ENCODE measurements at regions not wholly inside any gene's neighbourhood (a gene's known extent, or its start where the extent isn't known, plus 50 kb on each side); places are given as distances from the start of the nearest gene placed in this dataset.

DNA sequence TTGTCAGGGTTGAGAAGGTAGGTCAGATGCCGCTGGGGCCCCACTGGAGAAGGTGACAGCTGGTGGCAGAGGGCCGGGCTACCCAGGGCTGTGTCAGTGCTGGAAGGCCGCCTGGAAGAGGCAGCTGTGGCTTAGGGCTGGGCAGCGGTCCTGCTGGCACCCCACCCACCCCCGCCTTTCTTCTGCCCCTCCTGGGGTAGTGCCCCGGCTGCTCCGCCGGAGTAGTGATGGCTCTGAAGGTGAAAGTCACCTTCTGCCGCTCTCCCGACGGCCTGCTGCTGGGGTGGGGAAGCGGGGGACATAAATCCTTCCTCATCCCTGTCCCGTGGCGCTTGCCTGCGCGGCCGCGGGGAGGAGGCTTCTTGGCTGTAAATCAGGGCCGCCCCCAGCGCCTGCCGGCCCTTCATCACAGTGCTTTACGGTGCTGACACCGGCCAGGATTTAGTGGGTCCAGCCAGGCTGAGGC lies 332.2 kb downstream of the DYSF start:
- Histone ChIP-seq H3K4me2 (no peak overlapping the region), H3K4me3 (no peak overlapping the region), H3K36me3 (ENCODE audit: insufficient read depth) (no peaks in the 10 kb centered on the region), H3K4me1 (ENCODE audit: insufficient read depth) (no peaks in the 10 kb centered on the region), H3K9me2 (ENCODE audit: insufficient read depth) (no peaks in the 10 kb centered on the region), H4K20me1 (replicated peaks; ENCODE audit: insufficient read depth) (no peaks in the 10 kb centered on the region), H3F3A (replicated peaks; ENCODE audit: low read depth) (no peaks in the 10 kb centered on the region), H3K27ac (ENCODE audit: low read depth) (no peak overlapping the region), H3K27me3 (ENCODE audit: insufficient read depth) (no peaks in the 10 kb centered on the region), H2AFZ (no peak overlapping the region), H3K79me2 (replicated peaks; ENCODE audit: insufficient read depth) (no peaks in the 10 kb centered on the region)
- Mint-ChIP-seq H3K27ac (no peak overlapping the region), H3K36me3 (ENCODE audit: low read depth) (no peaks in the 10 kb centered on the region), H3K27me3 (ENCODE audit: insufficient read depth, low read depth, poor library complexity) (peaks cover 11% of the 10 kb centered on the region), H3K4me1 (peaks cover 4% of the 10 kb centered on the region; the same call in 1 of the 3 replicates), H3K9me3 (no peaks in the 10 kb centered on the region; the same call in 2 of the 3 replicates), H3K4me3 (no peak overlapping the region)
- TF ChIP-seq EZH2phosphoT487 (IDR thresholded peaks at IDR 0.05; ENCODE audit: unreplicated experiment): no peak
- no peak for TF ChIP-seq EZH2 (IDR thresholded peaks at IDR 0.05; ENCODE audit: low read depth, unreplicated experiment)
- TF ChIP-seq, protein P1, sequence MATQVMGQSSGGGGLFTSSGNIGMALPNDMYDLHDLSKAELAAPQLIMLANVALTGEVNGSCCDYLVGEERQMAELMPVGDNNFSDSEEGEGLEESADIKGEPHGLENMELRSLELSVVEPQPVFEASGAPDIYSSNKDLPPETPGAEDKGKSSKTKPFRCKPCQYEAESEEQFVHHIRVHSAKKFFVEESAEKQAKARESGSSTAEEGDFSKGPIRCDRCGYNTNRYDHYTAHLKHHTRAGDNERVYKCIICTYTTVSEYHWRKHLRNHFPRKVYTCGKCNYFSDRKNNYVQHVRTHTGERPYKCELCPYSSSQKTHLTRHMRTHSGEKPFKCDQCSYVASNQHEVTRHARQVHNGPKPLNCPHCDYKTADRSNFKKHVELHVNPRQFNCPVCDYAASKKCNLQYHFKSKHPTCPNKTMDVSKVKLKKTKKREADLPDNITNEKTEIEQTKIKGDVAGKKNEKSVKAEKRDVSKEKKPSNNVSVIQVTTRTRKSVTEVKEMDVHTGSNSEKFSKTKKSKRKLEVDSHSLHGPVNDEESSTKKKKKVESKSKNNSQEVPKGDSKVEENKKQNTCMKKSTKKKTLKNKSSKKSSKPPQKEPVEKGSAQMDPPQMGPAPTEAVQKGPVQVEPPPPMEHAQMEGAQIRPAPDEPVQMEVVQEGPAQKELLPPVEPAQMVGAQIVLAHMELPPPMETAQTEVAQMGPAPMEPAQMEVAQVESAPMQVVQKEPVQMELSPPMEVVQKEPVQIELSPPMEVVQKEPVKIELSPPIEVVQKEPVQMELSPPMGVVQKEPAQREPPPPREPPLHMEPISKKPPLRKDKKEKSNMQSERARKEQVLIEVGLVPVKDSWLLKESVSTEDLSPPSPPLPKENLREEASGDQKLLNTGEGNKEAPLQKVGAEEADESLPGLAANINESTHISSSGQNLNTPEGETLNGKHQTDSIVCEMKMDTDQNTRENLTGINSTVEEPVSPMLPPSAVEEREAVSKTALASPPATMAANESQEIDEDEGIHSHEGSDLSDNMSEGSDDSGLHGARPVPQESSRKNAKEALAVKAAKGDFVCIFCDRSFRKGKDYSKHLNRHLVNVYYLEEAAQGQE (IDR thresholded peaks at IDR 0.05; ENCODE audit: unreplicated experiment): no peak
- no peak for TF ChIP-seq NANOG (IDR thresholded peaks at IDR 0.05; ENCODE audit: borderline replicate concordance)
- TF ChIP-seq POLR2AphosphoS5 (IDR thresholded peaks at IDR 0.05; ENCODE audit: low read depth): no peak
- TF ChIP-seq, protein P2, sequence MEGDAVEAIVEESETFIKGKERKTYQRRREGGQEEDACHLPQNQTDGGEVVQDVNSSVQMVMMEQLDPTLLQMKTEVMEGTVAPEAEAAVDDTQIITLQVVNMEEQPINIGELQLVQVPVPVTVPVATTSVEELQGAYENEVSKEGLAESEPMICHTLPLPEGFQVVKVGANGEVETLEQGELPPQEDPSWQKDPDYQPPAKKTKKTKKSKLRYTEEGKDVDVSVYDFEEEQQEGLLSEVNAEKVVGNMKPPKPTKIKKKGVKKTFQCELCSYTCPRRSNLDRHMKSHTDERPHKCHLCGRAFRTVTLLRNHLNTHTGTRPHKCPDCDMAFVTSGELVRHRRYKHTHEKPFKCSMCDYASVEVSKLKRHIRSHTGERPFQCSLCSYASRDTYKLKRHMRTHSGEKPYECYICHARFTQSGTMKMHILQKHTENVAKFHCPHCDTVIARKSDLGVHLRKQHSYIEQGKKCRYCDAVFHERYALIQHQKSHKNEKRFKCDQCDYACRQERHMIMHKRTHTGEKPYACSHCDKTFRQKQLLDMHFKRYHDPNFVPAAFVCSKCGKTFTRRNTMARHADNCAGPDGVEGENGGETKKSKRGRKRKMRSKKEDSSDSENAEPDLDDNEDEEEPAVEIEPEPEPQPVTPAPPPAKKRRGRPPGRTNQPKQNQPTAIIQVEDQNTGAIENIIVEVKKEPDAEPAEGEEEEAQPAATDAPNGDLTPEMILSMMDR (conservative IDR thresholded peaks at IDR 0.05; ENCODE audit: low read depth in 2 of 2): no peak
- TF ChIP-seq, protein P3, sequence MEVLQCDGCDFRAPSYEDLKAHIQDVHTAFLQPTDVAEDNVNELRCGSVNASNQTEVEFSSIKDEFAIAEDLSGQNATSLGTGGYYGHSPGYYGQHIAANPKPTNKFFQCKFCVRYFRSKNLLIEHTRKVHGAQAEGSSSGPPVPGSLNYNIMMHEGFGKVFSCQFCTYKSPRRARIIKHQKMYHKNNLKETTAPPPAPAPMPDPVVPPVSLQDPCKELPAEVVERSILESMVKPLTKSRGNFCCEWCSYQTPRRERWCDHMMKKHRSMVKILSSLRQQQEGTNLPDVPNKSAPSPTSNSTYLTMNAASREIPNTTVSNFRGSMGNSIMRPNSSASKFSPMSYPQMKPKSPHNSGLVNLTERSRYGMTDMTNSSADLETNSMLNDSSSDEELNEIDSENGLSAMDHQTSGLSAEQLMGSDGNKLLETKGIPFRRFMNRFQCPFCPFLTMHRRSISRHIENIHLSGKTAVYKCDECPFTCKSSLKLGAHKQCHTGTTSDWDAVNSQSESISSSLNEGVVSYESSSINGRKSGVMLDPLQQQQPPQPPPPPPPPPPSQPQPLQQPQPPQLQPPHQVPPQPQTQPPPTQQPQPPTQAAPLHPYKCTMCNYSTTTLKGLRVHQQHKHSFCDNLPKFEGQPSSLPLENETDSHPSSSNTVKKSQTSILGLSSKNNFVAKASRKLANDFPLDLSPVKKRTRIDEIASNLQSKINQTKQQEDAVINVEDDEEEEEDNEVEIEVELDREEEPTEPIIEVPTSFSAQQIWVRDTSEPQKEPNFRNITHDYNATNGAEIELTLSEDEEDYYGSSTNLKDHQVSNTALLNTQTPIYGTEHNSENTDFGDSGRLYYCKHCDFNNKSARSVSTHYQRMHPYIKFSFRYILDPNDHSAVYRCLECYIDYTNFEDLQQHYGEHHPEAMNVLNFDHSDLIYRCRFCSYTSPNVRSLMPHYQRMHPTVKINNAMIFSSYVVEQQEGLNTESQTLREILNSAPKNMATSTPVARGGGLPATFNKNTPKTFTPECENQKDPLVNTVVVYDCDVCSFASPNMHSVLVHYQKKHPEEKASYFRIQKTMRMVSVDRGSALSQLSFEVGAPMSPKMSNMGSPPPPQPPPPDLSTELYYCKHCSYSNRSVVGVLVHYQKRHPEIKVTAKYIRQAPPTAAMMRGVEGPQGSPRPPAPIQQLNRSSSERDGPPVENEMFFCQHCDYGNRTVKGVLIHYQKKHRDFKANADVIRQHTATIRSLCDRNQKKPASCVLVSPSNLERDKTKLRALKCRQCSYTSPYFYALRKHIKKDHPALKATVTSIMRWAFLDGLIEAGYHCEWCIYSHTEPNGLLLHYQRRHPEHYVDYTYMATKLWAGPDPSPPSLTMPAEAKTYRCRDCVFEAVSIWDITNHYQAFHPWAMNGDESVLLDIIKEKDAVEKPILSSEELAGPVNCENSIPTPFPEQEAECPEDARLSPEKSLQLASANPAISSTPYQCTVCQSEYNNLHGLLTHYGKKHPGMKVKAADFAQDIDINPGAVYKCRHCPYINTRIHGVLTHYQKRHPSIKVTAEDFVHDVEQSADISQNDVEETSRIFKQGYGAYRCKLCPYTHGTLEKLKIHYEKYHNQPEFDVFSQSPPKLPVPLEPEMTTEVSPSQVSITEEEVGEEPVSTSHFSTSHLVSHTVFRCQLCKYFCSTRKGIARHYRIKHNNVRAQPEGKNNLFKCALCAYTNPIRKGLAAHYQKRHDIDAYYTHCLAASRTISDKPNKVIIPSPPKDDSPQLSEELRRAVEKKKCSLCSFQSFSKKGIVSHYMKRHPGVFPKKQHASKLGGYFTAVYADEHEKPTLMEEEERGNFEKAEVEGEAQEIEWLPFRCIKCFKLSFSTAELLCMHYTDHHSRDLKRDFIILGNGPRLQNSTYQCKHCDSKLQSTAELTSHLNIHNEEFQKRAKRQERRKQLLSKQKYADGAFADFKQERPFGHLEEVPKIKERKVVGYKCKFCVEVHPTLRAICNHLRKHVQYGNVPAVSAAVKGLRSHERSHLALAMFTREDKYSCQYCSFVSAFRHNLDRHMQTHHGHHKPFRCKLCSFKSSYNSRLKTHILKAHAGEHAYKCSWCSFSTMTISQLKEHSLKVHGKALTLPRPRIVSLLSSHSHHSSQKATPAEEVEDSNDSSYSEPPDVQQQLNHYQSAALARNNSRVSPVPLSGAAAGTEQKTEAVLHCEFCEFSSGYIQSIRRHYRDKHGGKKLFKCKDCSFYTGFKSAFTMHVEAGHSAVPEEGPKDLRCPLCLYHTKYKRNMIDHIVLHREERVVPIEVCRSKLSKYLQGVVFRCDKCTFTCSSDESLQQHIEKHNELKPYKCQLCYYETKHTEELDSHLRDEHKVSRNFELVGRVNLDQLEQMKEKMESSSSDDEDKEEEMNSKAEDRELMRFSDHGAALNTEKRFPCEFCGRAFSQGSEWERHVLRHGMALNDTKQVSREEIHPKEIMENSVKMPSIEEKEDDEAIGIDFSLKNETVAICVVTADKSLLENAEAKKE (CRISPR knock-in tag; IDR thresholded peaks at IDR 0.05): no peak
- ATAC-seq (no peak), DNase-seq (ENCODE audit: low spot score) (no peak)
